ENCODE measurements at regions not wholly inside any gene's neighbourhood (a gene's known extent, or its start where the extent isn't known, plus 50 kb on each side); places are given as distances from the start of the nearest gene placed in this dataset.
"Not testable (repeated sequence)": the region's sequence is repeated elsewhere in the genome, so short reads cannot be mapped to it uniquely, and the experiment has no call there.

DNA sequence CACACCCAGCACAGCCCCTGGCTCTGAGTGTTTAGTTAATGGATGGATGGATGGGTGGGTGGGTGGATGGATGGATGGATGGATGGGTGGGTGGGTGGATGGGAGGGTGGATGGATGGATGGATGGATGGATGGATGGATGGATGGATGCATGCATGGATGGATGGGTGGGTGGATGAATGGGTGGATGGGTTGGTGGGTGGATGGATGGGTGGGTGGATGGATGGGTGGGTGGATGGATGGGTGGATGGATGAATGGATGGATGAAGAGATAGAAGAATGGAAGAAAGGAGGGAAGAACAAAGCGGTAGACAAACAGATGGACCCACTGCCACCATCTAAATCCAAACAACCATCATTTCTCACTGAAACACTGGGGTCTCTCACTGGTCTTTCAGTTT is 80.3 kb upstream of the SIRPA start:
- TF ChIP-seq, protein P1, sequence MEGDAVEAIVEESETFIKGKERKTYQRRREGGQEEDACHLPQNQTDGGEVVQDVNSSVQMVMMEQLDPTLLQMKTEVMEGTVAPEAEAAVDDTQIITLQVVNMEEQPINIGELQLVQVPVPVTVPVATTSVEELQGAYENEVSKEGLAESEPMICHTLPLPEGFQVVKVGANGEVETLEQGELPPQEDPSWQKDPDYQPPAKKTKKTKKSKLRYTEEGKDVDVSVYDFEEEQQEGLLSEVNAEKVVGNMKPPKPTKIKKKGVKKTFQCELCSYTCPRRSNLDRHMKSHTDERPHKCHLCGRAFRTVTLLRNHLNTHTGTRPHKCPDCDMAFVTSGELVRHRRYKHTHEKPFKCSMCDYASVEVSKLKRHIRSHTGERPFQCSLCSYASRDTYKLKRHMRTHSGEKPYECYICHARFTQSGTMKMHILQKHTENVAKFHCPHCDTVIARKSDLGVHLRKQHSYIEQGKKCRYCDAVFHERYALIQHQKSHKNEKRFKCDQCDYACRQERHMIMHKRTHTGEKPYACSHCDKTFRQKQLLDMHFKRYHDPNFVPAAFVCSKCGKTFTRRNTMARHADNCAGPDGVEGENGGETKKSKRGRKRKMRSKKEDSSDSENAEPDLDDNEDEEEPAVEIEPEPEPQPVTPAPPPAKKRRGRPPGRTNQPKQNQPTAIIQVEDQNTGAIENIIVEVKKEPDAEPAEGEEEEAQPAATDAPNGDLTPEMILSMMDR (IDR thresholded peaks at IDR 0.05) = not testable (repeated sequence)
- TF ChIP-seq ZFX (IDR thresholded peaks at IDR 0.05; ENCODE audit: borderline replicate concordance) = not testable (repeated sequence)
